Eye (tissue), 1 donor: ENCODE measurements at regions not wholly inside any gene's neighbourhood (a gene's known extent, or its start where the extent isn't known, plus 50 kb on each side); places are given as distances from the start of the nearest gene placed in this dataset.
"Not testable (repeated sequence)": the region's sequence is repeated elsewhere in the genome, so short reads cannot be mapped to it uniquely, and the experiment has no call there.

Source experiments
- DNase-seq: peaks from one replicate; pipeline ENCODE4 v3.0.0-alpha.2; 2015

DNA sequence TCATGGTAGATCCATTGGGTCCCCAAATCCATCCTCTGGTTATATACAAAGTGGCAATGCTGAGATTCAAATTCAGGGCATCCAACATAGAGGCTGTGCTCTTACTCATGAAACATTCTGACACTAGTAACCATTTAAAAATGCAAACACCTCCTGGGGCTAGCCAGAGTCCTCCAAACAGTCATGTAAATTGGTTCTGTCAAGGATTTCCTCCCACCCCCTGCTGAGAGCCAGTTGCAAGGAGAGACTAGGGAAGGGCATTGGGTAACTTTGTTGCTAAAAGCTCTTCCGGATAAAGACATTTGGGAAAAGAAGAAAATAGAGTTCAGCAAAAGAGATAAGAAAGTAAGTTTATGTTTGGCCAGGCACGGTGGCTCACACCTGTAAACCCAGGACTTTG, 58.3 kb downstream of the ART5 start:
- not testable (repeated sequence) for DNase-seq

DNA sequence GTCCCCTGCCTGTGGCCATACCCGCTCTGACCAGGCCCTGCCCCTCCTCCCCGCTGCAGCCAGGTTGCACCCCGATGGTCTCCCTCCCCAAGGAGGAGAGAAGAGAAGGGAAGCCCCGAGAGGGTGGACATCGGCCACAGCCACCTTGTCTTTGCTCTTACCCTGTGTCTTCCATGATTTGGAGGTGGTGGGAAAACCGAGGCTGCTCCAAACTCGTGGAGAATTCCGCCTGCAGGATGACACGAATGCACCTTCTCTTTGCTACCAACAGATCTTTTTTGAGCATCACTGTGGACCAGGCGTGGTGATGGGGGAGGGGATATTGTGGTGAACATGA, 60.4 kb downstream of the ART5 start:
- DNase-seq, result not testable (repeated sequence)

DNA sequence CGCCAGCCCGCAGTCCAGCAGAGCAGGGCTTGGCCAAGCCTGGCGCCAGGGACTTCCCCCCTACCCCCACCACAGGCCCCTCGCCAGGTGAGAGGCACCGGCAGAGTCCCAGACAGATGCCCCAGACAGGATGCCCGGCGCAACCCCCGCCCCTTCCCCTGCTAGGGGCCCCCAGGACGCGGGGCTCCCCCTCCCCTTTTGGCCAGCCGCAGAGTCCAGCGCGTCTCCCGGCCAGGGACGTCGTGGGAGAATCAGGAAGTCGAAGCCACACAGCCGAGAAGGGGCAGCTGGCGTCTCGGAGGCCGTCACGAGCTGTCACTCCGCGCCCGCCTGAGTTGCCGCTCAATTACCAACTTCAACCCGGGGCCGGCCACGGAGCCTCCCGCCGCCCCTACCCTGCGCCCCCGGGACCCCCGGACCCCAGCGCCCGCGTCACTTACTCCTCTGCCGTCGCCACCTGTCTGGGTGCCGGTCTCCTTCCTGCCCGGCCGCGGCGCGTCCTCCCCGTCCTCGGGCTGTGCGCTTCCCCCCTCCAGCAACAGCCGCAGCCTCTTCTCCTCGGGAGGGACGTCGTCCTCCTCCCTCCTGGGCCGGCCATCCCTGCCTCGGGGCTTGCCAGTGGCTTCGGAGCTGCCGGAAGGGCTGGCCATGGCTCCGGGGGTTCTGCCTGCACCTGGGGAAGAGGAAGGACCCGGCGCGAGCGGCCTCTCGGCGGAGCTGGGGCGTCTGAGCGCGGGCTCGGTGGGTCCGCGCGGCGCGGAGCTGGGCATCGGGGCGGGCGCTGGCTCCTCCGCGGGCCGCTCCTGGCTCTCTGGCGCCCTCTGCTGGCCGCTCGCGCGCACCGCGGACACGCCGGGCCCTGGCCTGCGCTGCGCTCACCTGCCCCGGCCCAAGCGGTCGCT, 61.1 kb downstream of the ART5 start:
- peak; percentile 79 for DNase-seq

DNA sequence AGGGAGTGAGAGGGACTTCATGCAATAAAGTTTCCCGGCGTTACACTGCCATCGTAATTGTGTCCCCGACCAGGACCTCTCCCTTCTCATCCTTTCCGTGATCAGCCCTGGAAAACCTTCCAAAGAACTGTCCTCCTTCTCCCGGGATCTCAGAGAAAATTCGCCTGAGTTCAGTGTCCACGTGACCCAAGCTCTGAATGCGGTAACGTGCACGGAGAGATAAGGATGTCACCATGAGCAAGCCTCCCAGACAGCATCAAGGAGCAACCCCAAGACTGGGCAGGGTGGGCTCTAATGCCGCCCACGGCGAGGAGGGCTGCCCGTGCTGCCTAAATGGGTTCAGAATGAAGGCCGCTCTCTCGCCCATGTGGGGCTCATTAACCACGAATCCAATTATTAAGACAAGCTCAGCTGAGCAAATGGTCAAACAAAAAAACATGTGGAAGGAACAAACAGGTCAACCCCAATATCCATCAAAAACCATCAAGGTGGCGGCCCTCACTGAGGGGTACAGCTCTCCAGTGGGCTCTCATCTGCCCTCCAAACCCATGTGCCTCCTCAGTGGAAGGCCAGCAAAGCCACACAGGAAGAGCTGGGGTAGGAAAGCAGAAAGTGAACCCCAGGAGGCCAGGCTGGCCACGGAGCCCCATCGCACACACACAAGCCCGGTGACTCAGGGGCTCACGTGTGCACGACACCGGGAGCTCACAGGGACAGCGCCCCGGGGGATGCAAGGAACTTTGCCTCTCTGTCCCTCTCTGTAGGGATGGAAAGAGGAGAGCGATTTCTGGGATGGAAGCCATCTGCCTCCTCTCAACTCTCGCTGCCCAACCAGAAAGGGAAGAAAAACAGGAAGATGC, 62.0 kb downstream of the ART5 start:
- DNase-seq, result peak; percentile 26

DNA sequence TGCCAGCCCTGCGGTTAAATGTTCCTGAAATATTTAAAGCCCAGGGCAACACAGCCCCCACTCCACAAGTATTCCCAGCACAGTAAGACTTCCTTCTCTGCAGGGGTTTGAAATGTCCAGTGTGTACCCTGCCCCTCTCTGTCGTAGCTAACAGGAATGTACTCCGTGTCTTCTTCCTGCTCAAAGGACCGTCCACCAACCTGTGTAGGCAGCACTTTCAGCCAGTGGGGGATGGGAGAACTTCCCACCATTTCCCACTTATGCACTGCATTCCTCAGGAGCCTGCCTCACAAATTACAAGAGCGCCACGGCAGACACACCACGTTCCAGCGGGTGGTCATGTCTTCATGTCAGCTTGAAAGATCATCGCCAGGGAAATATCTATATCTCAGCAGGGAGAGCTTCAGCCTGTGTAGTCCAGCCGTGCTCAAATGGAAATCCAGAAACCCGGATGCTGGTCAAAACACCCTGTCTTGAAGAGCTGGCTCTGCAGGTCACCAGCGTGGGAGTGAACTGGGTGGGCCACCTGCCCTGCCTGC, 65.7 kb downstream of the ART5 start:
- DNase-seq, result peak; percentile 14

DNA sequence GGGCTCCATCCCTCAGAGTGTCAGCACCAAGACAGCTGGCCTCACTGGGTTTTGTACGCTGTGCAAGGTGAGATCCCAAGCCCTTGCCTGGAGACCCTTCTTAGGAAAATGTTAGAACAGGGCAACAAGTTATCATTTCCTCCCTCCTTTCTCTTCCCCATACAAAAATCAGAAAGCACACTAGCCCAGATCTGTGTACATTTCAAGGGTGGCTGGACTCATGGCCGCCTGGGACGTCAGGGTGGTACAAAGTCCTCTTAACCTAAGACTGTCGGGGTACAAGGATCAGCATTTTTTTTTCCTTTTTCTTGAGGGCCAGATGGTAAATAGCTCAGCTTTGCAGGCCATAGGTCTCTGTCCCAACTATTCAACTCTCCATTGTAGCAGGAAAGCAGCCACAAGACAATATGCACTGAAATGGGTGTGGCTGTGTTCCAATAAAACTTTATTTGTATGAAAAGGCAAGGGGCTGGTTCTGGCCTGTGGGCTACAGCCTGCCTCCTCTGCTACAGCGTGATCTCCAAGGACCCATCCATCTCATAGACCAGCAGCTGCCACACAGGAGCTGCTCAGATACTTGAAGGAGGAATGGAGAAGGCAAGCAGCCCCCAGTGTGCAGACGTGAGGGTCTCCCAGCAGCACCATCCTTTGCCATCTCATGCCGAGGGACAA, 68.7 kb downstream of the ART5 start:
- DNase-seq, result not testable (repeated sequence)

DNA sequence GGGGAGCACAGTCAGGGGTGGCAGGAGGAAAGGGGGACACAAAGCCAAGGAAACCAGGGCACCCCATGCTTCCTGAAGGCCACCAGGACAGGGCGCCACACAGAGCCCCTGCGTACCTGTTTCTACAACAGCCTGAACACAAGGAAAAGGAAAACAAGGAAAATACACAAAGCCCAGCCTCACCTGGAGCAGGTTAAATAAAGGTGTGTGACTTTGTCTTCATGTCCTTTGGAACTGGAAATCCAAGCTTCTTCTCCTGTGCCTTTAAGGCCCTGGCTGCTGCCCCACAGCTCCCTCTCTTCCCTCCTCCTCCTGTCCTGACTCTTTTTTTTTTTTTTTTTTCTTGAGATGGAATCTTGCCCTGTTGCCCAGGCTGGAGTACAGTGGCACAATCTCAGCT, 70.0 kb downstream of the ART5 start:
- not testable (repeated sequence) for DNase-seq

DNA sequence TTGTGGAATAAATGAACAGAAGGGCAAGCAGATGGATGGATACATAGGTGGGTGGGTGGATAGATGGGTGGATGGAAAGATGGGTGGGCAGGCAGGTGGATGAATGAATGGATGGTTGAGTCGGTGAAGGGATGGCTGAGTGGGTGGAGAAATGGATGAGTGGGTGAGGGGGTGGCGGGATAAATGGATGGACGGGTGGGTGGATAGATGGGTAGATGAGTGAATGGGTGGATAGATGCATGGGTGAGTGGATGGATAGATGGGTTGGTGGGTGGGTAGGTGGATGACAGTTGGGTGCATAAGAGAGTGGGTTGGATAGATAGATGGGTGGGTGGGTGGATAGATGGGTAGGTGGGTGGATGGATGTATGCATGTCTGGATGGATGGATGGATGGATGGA, 76.0 kb downstream of the ART5 start:
- not testable (repeated sequence) for DNase-seq

DNA sequence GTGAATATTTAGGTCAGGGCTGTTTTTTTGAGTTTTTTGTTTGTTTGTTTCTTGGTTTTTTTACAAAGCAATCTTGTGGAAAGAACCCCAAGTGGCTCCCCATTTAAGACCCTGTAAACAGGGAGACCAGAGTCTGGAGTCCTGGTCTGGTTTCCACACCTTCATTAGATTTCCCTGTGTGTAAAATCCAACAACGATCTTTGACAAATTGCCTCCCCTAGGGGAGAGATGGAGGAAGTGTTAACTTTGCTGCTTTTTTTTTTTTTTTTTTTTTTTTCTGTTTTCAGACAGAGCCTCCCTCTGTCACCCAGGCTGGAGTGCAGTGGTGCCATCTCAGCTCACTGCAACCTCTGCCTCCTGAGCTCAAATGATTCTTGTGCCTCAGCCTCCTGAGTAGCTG, 77.4 kb downstream of the ART5 start:
- not testable (repeated sequence) for DNase-seq

DNA sequence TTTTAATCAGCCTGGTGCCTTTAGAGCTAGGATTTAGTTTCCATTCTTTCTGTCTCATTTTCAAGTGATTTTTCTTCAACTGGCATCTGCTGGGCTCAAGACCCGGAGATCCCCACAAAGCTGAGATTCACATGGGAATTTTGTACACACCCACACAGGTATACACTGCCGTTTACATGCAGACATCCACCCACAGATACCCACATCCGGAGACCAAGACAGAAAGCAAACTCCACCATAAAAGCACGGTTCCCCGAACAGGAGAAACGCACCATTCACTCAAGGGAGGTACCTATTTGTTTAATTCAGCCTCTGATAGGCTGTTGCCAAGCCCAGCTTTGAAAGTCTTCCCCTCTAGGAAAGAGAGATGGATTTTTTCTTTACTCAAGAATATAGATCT, 87.2 kb downstream of the ART5 start:
- not testable (repeated sequence) for DNase-seq

DNA sequence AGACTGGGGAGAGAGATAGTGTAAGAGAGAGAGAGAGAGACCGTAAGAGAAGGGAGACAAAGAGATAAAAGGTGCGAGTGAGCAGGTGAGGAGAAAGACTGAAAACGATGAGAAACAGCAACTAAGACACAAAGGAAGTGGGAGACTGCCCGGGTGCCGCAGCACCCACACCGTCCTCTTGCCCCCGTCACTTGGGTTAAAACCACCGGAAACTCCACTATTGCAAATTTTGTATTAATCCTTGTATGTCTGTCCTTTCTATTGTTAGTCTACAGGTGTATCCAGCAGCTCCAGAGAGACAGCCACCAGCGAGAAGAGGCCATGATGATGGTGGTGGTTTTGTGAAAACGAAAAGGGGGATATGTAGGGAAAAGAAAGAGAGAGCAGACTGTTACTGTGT, 96.8 kb downstream of the ART5 start:
- not testable (repeated sequence) for DNase-seq

DNA sequence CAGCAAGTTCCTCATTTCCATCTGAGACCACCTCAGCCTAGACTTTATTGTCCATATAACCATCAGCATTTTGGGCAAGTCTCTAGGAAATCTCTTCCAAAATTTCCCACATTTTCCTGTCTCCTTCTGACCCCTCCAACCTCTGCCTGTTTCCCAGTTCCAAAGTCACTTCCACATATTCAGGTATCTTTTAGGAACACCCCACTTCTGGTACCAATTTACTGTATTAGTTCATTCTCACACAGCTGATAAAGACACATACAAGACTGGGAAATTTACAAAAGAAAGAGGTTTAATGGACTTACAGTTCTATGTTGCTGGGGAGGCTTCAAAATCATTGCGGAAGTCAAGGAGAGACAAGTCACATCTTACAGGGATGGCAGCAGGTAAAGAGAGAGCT, 103.6 kb downstream of the ART5 start:
- DNase-seq, result not testable (repeated sequence)

DNA sequence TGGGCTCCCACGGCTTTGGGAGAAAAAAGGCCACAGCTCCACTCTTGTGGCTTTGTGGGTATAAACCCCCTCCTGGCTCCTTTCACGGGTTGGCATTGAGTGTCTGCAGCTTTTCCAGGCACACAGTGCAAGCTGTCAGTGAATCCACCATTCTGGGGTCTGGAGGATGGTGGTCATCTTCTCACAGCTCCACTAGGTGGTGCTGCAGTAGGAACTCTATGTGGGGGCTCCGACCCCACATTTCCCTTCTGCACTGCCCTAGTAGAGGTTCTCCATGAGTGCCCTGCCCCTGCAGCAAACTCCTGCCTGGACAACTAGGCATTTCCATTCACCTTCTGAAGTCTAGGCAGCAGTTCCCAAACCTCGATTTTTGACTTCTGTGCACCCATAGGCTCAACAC, 104.5 kb downstream of the ART5 start:
- DNase-seq, result not testable (repeated sequence)

DNA sequence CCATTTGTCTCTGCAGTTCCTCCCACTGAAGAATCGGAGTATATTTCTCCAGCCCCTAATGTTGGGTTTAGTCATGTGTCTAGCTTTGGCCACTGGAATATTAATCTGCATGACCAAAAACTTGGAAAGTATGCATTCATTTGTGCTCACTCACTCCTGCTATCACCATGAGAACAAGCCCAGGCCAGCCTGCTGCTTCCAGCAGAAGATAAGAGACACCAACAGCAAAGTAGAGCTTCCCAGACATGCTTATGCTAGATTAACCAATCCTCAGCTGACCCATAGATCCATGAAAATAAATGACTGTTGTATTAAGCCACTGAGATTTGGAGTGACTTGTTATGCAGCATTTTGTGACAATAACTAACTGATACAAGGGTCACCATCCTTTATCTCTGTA, 108.8 kb downstream of the ART5 start:
- not testable (repeated sequence) for DNase-seq

DNA sequence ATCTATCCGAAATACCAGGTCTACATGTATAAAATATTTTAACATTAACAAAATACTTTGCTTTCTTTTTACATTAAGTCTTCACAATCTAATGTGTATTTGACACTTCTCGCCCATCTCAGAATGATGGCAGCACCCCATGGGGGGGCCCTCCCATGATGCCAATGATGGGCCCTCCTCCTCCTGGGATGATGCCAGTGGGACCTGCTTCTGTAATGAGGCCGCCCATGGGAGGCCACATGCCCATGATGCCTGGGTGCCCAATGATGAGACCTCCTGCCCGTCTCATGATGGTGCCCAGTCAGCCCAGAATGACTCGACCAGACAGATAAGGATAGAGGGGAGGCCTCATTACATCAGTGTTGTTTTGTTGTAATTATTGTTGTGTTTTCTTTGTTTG, 110.5 kb downstream of the ART5 start:
- not testable (repeated sequence) for DNase-seq

DNA sequence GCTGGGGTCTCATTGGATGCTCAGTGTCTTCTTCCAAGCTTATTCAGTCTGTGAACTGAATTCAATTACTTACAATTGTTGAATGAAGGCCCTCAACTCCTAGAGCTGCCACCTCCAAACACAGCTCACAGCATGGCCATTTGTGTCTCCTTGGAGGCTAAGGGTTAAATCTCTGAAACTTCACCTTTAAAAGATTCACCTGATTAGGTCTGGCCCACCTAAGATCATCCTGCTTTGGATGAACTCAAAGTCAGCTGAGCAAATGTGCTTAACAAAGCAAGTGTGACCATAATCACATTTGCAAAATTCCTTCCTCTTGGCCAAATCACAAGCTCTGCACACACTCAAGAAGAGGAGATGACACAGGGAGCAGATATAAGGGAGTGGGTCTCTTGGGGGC, 118.2 kb downstream of the ART5 start:
- DNase-seq, result not testable (repeated sequence)

DNA sequence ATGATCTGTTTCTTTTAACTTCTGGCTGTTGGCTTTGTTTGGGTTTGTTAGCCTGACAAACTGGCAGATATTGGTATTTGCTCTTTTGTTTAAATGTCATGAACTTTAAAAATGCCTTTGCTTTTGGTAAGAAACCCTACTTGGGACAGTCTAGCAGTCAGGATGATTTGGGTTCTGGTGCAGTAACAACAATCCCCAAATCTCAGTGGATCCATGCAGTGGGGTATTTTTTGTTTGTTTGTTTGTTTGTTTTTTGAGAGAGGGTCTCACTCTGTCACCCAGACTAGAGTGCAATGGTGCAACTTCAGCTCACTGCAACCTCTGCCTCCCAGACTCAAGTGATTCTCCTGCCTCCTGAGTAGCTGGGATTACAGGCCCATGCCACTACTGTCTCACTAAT, 120.9 kb downstream of the ART5 start:
- DNase-seq, result not testable (repeated sequence)

DNA sequence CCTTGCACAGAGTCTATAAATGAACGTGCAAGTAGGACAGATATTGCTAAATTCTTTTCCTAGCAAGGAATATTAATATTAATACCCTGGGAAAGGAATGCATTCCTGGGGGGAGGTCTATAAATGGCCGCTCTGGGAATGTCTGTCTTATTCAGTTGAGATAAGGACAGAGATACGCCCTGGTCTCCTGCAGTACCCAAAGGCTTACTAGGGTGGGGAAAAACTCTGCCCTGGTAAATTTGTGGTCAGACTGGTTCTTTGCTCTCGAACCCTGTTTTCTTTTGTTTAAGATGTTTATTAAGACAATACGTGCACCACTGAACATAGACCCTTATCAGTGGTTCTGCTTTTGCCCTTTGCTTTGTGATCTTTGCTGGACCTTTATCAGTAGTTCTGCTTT, 122.0 kb downstream of the ART5 start:
- DNase-seq, result not testable (repeated sequence)

DNA sequence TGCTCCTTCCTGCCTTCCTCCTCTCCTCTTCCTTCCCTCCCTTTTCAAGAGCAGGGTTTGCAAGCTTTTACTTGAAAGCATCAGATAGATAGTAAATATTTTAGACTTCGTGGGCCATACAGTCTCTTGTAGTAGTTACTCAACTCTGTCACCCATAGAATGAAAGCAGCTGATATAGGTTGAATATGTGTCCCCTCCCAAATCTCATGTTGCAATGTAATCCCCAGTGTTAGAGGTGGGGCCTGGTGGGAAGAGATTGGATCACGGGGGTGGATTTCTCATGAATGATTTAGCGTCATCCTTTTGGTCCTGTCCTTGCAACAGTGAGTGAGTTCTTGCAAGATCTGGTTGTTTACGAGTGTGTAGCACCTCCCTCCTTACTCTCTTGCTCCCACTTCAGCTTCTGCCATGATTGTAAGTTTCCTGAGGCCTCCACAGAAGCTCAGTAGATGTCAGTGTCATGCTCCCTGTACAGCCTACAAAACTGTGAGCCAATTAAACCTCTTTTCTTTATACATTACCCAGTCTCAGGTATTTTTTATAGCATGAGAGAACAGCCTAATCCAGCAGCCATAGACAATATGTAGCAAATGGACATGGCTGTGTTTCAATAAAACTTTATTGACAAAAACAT, 124.7 kb downstream of the ART5 start:
- DNase-seq, result not testable (repeated sequence)

DNA sequence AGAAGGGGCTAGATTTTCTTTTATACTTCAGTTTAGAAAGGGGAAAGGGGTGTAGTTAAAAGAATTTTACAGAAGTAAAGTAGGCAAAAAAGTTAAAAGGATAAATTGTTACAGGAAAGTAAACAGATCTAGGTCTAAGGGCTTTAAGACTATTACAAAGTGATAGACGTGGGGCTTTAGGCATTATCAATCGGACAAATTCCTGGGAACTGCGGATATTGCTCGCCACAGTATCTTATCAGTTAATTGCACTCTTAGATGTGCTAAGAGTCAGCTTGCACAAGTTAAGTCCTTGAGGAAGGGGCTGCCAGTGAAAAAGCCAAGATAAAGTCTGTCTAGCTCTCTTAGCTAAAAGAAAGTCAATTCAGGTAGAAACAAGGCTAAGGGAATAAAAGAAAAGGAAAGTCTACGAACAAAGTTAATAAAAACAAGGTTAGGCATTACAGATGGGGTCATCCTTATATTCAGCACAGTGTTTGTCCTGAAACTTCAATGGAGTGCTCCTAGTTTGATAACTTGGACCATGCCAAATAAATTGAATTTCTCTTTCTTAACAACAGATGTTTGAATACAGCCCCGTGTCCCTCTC, 125.4 kb downstream of the ART5 start:
- not testable (repeated sequence) for DNase-seq

DNA sequence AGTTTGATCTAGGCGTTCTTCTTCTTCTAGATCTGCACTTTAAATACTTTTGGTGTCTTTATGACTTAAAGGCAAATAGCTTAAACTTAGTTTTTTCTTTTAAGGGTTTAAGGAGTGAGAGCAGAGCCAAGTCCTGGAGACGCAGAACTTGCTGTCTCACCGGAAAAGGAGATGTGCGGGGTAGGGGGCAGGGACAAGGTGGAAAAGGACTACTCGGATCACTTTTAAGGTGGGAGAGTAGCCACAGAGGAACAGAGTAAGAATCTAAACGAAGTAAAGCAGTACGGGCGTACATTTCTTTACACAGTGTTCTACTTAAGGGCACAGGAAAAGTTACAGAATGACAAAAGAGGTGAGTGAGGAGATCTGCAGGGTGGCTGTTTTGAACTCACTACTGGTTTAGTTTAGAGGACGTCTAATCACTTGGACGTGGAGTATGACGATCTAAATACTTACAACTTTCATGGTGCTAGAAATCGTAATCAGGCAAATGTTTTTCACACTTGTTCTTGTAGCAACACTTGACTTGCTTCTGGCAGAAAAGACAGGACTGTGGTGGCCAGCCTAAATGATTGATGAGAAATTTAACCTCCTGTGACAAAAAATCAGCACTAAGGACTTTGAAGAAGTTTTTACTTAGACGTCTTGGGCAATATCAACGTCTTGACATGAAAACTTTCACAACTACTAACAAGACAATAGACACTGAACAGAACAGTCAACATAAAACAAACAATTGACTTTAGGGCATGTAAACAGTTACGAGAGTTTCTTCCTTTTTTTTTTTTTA, 127.0 kb downstream of the ART5 start:
- not testable (repeated sequence) for DNase-seq
